NB4 (cell line): ENCODE measurements at regions not wholly inside any gene's neighbourhood (a gene's known extent, or its start where the extent isn't known, plus 50 kb on each side); places are given as distances from the start of the nearest gene placed in this dataset.

Experiments used
- DNase-seq: peaks from one replicate; pipeline ENCODE4 v3.0.0; 2010; ENCODE audit warnings: low read depth
- H3K4me3 ChIP-seq: one replicate; pipeline ENCODE4 v1.5.1; 2011; ENCODE audit warnings: mild to moderate bottlenecking, low read depth, low read length, moderate library complexity
- MYC ChIP-seq: IDR thresholded peaks from 2 replicates; pipeline ENCODE4 v1.6.1; 2011; ENCODE audit warnings: low read depth, low read length
- POLR2A ChIP-seq: IDR thresholded peaks from 2 replicates; pipeline ENCODE4 v1.6.1; 2011; ENCODE audit warnings: mild to moderate bottlenecking; ENCODE audit not compliant: insufficient read length; ENCODE audit errors: extremely low read depth
- TF ChIP-seq, protein P1 (sequence below): IDR thresholded peaks from 2 replicates; pipeline ENCODE4 v1.6.1; 2011; ENCODE audit warnings: low read depth, low read length
- TF ChIP-seq, protein P2 (sequence below): IDR thresholded peaks from one replicate; pipeline ENCODE4 v1.5.1; 2012; ENCODE audit warnings: low read depth, low read length

DNA sequence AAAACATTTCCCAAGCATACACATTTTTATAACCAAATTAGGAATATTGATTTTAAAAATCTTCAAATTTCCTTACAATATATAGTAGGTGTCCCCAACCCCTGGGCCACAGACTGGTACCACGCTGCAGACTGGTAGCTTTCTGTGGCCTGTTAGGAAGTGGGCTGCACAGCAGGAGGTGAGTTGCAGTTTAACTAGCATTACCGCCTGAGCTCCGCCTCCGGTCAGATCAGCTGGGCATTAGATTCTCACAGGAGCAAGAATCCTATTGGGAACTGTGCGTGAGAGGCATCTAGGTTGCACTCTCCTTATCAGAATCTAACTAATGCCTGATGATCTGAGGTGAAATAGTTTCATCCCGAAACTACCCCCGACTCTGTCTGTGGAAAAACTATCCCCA is 62.1 kb downstream of the ZWINT start:
- H3K4me3 ChIP-seq = no peak overlapping the region
- TF ChIP-seq POLR2A = no peak
- DNase-seq = peak; percentile 1

DNA sequence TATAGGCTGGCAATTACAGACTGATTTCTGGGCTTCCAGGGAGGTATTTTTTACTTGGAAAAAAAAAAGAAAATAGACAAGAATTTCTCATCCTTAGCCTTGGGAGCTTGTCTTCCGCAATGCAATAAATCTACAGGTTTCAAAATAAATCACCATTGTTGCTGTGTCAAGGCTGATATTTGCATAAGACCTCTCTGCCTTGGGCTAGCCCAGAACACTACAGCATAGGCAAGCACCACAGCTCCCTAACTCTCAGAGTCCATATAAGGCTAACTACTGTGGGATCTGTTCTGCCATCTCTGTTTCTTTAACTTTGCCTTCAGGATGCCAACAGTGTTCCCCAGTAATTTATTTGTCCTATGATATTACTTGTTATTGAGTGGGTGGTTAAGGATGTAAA is 64.4 kb downstream of the ZWINT start:
- no peak overlapping the region for H3K4me3 ChIP-seq
- TF ChIP-seq, protein P1, sequence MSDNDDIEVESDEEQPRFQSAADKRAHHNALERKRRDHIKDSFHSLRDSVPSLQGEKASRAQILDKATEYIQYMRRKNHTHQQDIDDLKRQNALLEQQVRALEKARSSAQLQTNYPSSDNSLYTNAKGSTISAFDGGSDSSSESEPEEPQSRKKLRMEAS = no peak
- TF ChIP-seq, protein P2, sequence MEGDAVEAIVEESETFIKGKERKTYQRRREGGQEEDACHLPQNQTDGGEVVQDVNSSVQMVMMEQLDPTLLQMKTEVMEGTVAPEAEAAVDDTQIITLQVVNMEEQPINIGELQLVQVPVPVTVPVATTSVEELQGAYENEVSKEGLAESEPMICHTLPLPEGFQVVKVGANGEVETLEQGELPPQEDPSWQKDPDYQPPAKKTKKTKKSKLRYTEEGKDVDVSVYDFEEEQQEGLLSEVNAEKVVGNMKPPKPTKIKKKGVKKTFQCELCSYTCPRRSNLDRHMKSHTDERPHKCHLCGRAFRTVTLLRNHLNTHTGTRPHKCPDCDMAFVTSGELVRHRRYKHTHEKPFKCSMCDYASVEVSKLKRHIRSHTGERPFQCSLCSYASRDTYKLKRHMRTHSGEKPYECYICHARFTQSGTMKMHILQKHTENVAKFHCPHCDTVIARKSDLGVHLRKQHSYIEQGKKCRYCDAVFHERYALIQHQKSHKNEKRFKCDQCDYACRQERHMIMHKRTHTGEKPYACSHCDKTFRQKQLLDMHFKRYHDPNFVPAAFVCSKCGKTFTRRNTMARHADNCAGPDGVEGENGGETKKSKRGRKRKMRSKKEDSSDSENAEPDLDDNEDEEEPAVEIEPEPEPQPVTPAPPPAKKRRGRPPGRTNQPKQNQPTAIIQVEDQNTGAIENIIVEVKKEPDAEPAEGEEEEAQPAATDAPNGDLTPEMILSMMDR = no peak
- no peak for TF ChIP-seq MYC
- TF ChIP-seq POLR2A = no peak
- DNase-seq = no peak

DNA sequence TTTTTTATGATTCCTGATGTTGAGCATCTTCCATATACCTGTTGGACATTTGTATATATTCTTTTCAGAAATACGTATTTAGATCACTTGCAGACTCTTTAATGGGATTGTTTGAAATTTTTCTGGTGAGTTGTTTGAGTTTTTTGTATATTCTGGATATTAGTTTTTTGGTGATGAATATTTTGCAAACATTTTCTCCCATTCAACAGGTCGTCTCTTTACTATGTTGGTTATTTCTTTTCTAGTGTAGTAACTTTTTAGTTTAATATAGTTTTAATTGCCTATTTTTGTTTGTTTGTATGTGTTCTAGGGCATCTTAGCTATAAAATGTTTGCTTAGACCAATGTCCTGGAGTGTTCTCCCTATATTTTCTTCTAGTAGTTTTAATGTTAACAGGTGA is 72.7 kb downstream of the ZWINT start:
- H3K4me3 ChIP-seq = no peak overlapping the region
- no peak for DNase-seq
- TF ChIP-seq POLR2A (no peak), MYC (no peak)
- TF ChIP-seq, protein P2 = no peak
- TF ChIP-seq, protein P1 = no peak

DNA sequence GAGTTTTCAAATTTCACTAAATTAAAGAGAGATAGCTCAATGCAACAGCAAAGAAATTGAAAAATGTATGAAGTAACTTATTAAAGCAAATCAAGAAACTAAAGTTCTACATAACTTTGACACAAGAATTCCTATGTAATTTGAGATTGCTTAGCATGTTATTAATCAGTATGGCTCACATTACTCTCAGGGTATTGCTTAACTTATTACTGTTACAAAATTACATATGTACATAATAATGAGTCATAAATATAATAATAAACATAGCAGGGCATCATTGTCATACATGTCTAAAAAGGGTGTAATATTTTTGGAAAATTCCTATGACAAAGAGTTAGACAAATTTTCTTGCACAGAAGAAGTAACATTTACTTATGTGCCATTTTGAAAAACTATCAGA is 75.0 kb downstream of the ZWINT start:
- no peak overlapping the region for H3K4me3 ChIP-seq
- no peak for TF ChIP-seq POLR2A
- TF ChIP-seq, protein P2 = no peak
- TF ChIP-seq MYC = no peak
- TF ChIP-seq, protein P1 = no peak
- no peak for DNase-seq

DNA sequence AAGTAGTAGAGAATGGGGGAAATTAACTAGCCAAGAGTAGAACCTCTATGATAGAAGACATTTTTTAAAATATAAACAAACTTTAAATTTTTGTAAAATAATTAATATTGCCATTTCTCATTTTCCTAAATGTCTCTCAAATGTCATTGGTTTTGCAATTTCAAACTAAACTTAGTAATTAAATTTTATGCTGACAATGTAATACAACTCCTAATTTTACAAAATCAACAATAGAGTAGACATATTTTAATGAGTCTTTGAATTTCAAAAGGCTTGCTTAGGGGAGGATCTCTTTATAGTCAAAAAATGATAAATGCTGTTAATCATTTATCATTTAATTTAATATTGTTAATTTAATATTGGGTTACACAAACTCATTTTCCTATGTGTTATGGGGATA is 81.8 kb downstream of the ZWINT start:
- TF ChIP-seq, protein P1 = no peak
- TF ChIP-seq POLR2A (no peak), MYC (no peak)
- TF ChIP-seq, protein P2 = no peak
- no peak overlapping the region for H3K4me3 ChIP-seq
- no peak for DNase-seq

DNA sequence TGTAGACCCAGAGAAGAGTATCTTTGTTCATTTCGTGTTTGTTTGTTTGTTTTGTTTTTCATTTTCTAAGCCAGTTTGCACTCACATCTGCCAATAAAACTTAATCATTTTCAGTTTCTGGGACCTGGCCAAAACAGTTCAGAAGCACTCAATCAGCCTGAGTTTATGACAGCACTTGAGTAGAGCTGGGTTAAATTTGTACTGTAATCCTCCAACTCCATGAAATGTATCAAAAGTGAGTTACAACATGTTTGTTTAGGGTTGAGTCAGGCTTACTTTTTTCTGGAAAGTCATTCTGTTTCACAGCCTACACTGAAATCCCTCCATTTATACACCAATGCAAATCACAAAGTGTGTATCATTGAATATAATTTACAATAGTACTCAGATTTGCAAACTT is 91.9 kb downstream of the ZWINT start:
- DNase-seq = no peak
- H3K4me3 ChIP-seq = no peak overlapping the region
- no peak for TF ChIP-seq POLR2A
- no peak for TF ChIP-seq MYC
- TF ChIP-seq, protein P1 = no peak
- TF ChIP-seq, protein P2 = no peak
